ENCODE measurements at regions not wholly inside any gene's neighbourhood (a gene's known extent, or its start where the extent isn't known, plus 50 kb on each side); places are given as distances from the start of the nearest gene placed in this dataset.

DNA sequence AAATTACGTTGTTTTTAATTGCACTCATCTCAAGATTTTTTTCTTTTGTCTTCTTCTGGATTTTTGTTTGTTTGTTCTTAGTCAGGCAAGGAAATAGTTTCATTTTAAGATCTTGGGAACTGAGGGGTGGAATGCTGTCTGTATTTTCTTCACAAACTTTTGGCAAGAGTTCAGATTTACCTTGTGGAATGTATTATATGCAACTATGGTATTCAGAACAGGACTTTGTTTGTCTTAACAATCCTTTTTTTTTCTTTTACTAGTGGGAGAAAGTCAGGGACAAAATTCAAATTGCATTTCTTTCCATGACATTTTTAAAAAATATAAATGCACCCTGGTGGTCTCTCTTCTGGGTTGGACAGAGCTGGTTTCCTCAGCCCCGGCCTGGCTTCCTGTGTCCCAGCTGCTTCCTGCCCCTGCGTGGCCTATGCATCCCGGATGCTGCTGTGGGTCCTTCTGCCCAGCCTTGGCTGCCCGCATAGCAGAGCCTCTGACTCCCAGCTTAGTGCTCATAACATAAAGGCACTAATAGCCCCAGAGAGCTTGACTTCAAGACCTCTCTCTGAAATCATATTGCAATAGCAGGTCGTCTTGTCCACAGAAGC lies 520.7 kb downstream of the QKI start:
- Histone ChIP-seq H3K23ac (ENCODE audit: low read depth, low read length) (no peak overlapping the region), H3K36me3 (ENCODE audit: control insufficient read depth, insufficient read depth, low read length) (no peaks in the 10 kb centered on the region), H3K18ac (ENCODE audit: low read depth, low read length) (no peak overlapping the region; the same call in 1 of the 2 replicates), H2AK5ac (ENCODE audit: low read depth, low read length) (no peak overlapping the region), H4K8ac (ENCODE audit: low read depth in 2 of 2, low read length in 2 of 2) (no peak overlapping the region), H3K9me3 (ENCODE audit: control insufficient read depth, insufficient read depth, low read length) (0 out of 2 replicates have a peak, but pooled peaks cover 2% of the 10 kb centered on the region), H3K56ac (ENCODE audit: extremely low read depth, insufficient read depth, low read length) (no peak overlapping the region), H3K14ac (replicated peaks; ENCODE audit: low read depth, low read length) (no peak overlapping the region), H3K9me1 (ENCODE audit: insufficient read depth, low read length) (no peaks in the 10 kb centered on the region), H3K27me3 (ENCODE audit: control insufficient read depth, insufficient read depth, low read length) (peaks cover 2% of the 10 kb centered on the region; the same call in 1 of the 2 replicates), H3K4me1 (ENCODE audit: control insufficient read depth, insufficient read depth, low read length) (peaks cover 5% of the 10 kb centered on the region; the same call in 1 of the 2 replicates), H2AFZ (replicated peaks; ENCODE audit: low read length, poor library complexity) (no peak overlapping the region), H4K5ac (ENCODE audit: low read depth, low read length) (no peak overlapping the region), H3K9ac (ENCODE audit: low read depth, low read length) (no peak overlapping the region), H4K91ac (ENCODE audit: insufficient read depth, low read depth, low read length) (no peak overlapping the region), H2BK15ac (ENCODE audit: low read depth, low read length) (no peak overlapping the region), H4K20me1 (ENCODE audit: insufficient read depth, low read length) (no peaks in the 10 kb centered on the region), H2BK5ac (ENCODE audit: low read depth, low read length, poor library complexity, severe bottlenecking) (no peak overlapping the region), H2AK9ac (replicated peaks; ENCODE audit: low read depth, low read length, poor library complexity) (no peak overlapping the region), H3K4me2 (ENCODE audit: low read depth, low read length) (no peak overlapping the region), H2BK20ac (ENCODE audit: low read depth, low read length) (no peak overlapping the region), H2BK120ac (ENCODE audit: low read depth, low read length) (peak overlapping the region; percentile 40; the same call in 1 of the 2 replicates), H3K27ac (ENCODE audit: insufficient read depth, low read length) (no peak overlapping the region), H3K4ac (ENCODE audit: low read depth, low read length) (no peak overlapping the region), H3K4me3 (ENCODE audit: insufficient read depth, low read depth, low read length) (no peak overlapping the region), H3K79me1 (ENCODE audit: low read depth in 1 of 2, low read length in 2 of 2) (no peaks in the 10 kb centered on the region)
- ATAC-seq (ENCODE audit: low read depth), result peak; percentile 44
- intact Hi-C loops (cut with micrococcal nuclease), result no loop called here
- 51% methylated on average over 3 of the region's 6 CpGs; no CpG with 5 or more reads in 1 of the 2 experiments for WGBS, 2 experiments (ENCODE audit: extremely low coverage in 2 of 2, insufficient read length in 1 of 2)
- ChIA-PET POLR2A (ENCODE audit: unreplicated experiment) (interaction anchor here (0.6 kb wide), 1 partner anchor 177 kb away, joined by 4 read pairs; no protein-coding TSS in a partner anchor), CTCF (interaction anchor here (0.6 to 1.7 kb wide), 2 partner anchors 14 to 26 kb away, joined by 3 to 6 read pairs; no protein-coding TSS in a partner anchor)
- BruUV-seq (replicated peaks), result no TSS peak
- TF ChIP-seq CHD1 (IDR thresholded peaks at IDR 0.05; ENCODE audit: low read depth, low read length) (no peak), RFX5 (IDR thresholded peaks at IDR 0.05; ENCODE audit: low read depth, low read length) (no peak), NFE2L2 (IDR thresholded peaks at IDR 0.05; ENCODE audit: low read depth, low read length) (no peak), CEBPB (IDR thresholded peaks at IDR 0.05; ENCODE audit: low read depth, low read length) (no peak)
- dilution Hi-C loops (cut with HindIII; ENCODE audit: low sequenced_read_pairs, unreplicated experiment), result no loop called here
- in situ Hi-C loops (cut with MboI; ENCODE audit: low sequenced_read_pairs), result no loop called here
- DNase-seq, result peak; percentile 4

All from IMR-90 (cell line).